HEK293T (cell line): ENCODE measurements at regions not wholly inside any gene's neighbourhood (a gene's known extent, or its start where the extent isn't known, plus 50 kb on each side); places are given as distances from the start of the nearest gene placed in this dataset.

Experiments used
- CTCF ChIA-PET: fragments of 350-600 bp; formaldehyde crosslinking; extraction: SDS; loops from one replicate; lab custom pipeline; 2021; ENCODE audit warnings: antibody characterized with exemption, inconsistent platforms; lab: Yijun Ruan, JAX
- POLR2A ChIA-PET: fragments of 350-600 bp; formaldehyde crosslinking; extraction: SDS; loops from one replicate; lab custom pipeline; 2020; ENCODE audit warnings: antibody characterized with exemption, inconsistent platforms; lab: Yijun Ruan, JAX
- DNase-seq: peaks from one replicate; pipeline ENCODE4 v3.0.0; 2012; ENCODE audit warnings: mixed read lengths; ENCODE audit errors: extremely low spot score
- ARNT ChIP-seq: fragments of 450-650 bp; IDR thresholded peaks from 2 replicates; pipeline ENCODE4 v1.6.1; 2017; ENCODE audit warnings: mild to moderate bottlenecking
- BHLHE40 ChIP-seq: fragments of 450-650 bp; IDR thresholded peaks from 2 replicates; pipeline ENCODE4 v1.6.1; 2016; ENCODE audit warnings: mild to moderate bottlenecking, moderate library complexity, borderline replicate concordance
- CTBP1 ChIP-seq: fragments of 450-650 bp; IDR thresholded peaks from 2 replicates; pipeline ENCODE4 v1.6.1; 2016; ENCODE audit warnings: borderline replicate concordance
- ELF4 ChIP-seq: fragments of 450-650 bp; IDR thresholded peaks from 2 replicates; pipeline ENCODE4 v1.6.1; 2017; ENCODE audit warnings: antibody characterized with exemption
- FOXA1 ChIP-seq: fragments of 450-650 bp; IDR thresholded peaks from 2 replicates; pipeline ENCODE4 v1.6.1; 2016; ENCODE audit warnings: mild to moderate bottlenecking
- FOXK2 ChIP-seq: fragments of 450-650 bp; IDR thresholded peaks from 2 replicates; pipeline ENCODE4 v1.6.1; 2016; ENCODE audit warnings: mild to moderate bottlenecking
- FOXM1 ChIP-seq: fragments of 450-650 bp; IDR thresholded peaks from 2 replicates; pipeline ENCODE4 v1.6.1; 2017; ENCODE audit warnings: mild to moderate bottlenecking, borderline replicate concordance
- HDGF ChIP-seq: fragments of 450-650 bp; IDR thresholded peaks from 2 replicates; pipeline ENCODE4 v1.6.1; 2017; ENCODE audit warnings: antibody characterized with exemption, borderline replicate concordance
- L3MBTL2 ChIP-seq: fragments of 450-650 bp; conservative IDR thresholded peaks from 2 replicates; pipeline ENCODE4 v1.6.1; 2016; ENCODE audit warnings: mild to moderate bottlenecking
- LEF1 ChIP-seq: fragments of 450-650 bp; IDR thresholded peaks from 2 replicates; pipeline ENCODE4 v1.6.1; 2017; ENCODE audit warnings: mild to moderate bottlenecking, borderline replicate concordance
- NFRKB ChIP-seq: fragments of 450-650 bp; IDR thresholded peaks from 2 replicates; pipeline ENCODE4 v1.6.1; 2016; ENCODE audit warnings: mild to moderate bottlenecking, moderate library complexity
- PKNOX1 ChIP-seq: fragments of 450-650 bp; IDR thresholded peaks from 2 replicates; pipeline ENCODE4 v1.6.1; 2016
- SP1 ChIP-seq: fragments of 450-650 bp; IDR thresholded peaks from 2 replicates; pipeline ENCODE4 v1.6.1; 2017
- SUZ12 ChIP-seq: fragments of 450-650 bp; IDR thresholded peaks from 2 replicates; pipeline ENCODE4 v1.6.1; 2016; ENCODE audit warnings: mild to moderate bottlenecking
- TARDBP ChIP-seq: fragments of 450-650 bp; IDR thresholded peaks from 2 replicates; pipeline ENCODE4 v1.6.1; 2016
- ZNF384 ChIP-seq: fragments of 450-650 bp; IDR thresholded peaks from 2 replicates; pipeline ENCODE4 v1.6.1; 2016

- POLR2A ChIA-PET = no interaction called here
- CTCF ChIA-PET = no interaction called here
- no peak for TF ChIP-seq CTBP1
- TF ChIP-seq TARDBP = no peak
- no peak for TF ChIP-seq FOXA1
- TF ChIP-seq L3MBTL2 = no peak
- TF ChIP-seq SUZ12 = no peak
- no peak for TF ChIP-seq HDGF
- TF ChIP-seq FOXM1 = no peak
- TF ChIP-seq ZNF384 = no peak
- no peak for TF ChIP-seq NFRKB
- TF ChIP-seq LEF1 = no peak
- TF ChIP-seq PKNOX1 = no peak
- no peak for TF ChIP-seq ELF4
- TF ChIP-seq FOXK2 = no peak
- no peak for TF ChIP-seq ARNT
- no peak for TF ChIP-seq SP1
- no peak for TF ChIP-seq BHLHE40
Measured at GRCh38 chr9:103615994-103616393, 478.1 kb upstream of the SMC2 start.

GRCh38 chr9:103617046-103617445 is 477.1 kb upstream of the SMC2 start:
- ChIA-PET CTCF (no interaction called here), POLR2A (no interaction called here)
- no peak for DNase-seq
- TF ChIP-seq FOXM1 = no peak
- TF ChIP-seq TARDBP = no peak
- TF ChIP-seq ARNT = no peak
- no peak for TF ChIP-seq SUZ12
- TF ChIP-seq LEF1 = no peak
- no peak for TF ChIP-seq BHLHE40
- TF ChIP-seq CTBP1 = no peak
- TF ChIP-seq FOXA1 = no peak
- no peak for TF ChIP-seq PKNOX1
- no peak for TF ChIP-seq L3MBTL2
- no peak for TF ChIP-seq ELF4
- no peak for TF ChIP-seq ZNF384
- no peak for TF ChIP-seq FOXK2
- TF ChIP-seq SP1 = no peak
- TF ChIP-seq HDGF = no peak
- no peak for TF ChIP-seq NFRKB

More at GRCh38 chr9:103615994-103616393, 478.1 kb upstream of the SMC2 start:
- DNase-seq = no peak

- CTCF ChIA-PET = no interaction called here
- TF ChIP-seq BHLHE40 = no peak
- no peak for TF ChIP-seq LEF1
- no peak for TF ChIP-seq PKNOX1
- no peak for TF ChIP-seq ELF4
- TF ChIP-seq HDGF = no peak
- no peak for TF ChIP-seq SUZ12
- no peak for TF ChIP-seq FOXA1
- no peak for TF ChIP-seq ZNF384
- TF ChIP-seq L3MBTL2 = no peak
- no peak for TF ChIP-seq FOXM1
- TF ChIP-seq TARDBP = no peak
- TF ChIP-seq NFRKB = no peak
- TF ChIP-seq FOXK2 = no peak
- no peak for DNase-seq
- POLR2A ChIA-PET = no interaction called here
Measured at GRCh38 chr9:103625161-103625804, 468.8 kb upstream of the SMC2 start.

- CTCF ChIA-PET = no interaction called here
- POLR2A ChIA-PET = no interaction called here
- TF ChIP-seq NFRKB (no peak), CTBP1 (no peak), ELF4 (no peak), TARDBP (no peak), BHLHE40 (no peak), ARNT (no peak), FOXM1 (no peak), FOXA1 (no peak), L3MBTL2 (no peak), HDGF (no peak), SUZ12 (no peak), ZNF384 (no peak)
- DNase-seq = no peak
Measured at GRCh38 chr9:103627731-103628130, 466.4 kb upstream of the SMC2 start.

GRCh38 chr9:103649086-103649485 is 445.0 kb upstream of the SMC2 start:
- TF ChIP-seq PKNOX1 = no peak
- no peak for TF ChIP-seq FOXK2
- no peak for TF ChIP-seq LEF1
- TF ChIP-seq ARNT = no peak
- TF ChIP-seq HDGF = no peak
- POLR2A ChIA-PET = no interaction called here
- CTCF ChIA-PET = interaction anchor here (0.7 kb wide), 1 partner anchor 1164 kb away, joined by 3 read pairs; no protein-coding TSS in a partner anchor
- no peak for DNase-seq

- no peak for DNase-seq
- TF ChIP-seq ZNF384 (no peak), ELF4 (no peak), NFRKB (no peak), HDGF (no peak), FOXK2 (no peak), FOXA1 (no peak), L3MBTL2 (no peak), TARDBP (no peak), BHLHE40 (no peak), ARNT (no peak), SP1 (no peak), CTBP1 (no peak), PKNOX1 (no peak), SUZ12 (no peak), FOXM1 (no peak), LEF1 (no peak)
- POLR2A ChIA-PET = no interaction called here
- CTCF ChIA-PET = no interaction called here
Measured at GRCh38 chr9:103658156-103658555, 436.0 kb upstream of the SMC2 start.
